ACC112 (cell line): ENCODE measurements at regions not wholly inside any gene's neighbourhood (a gene's known extent, or its start where the extent isn't known, plus 50 kb on each side); places are given as distances from the start of the nearest gene placed in this dataset.

Experiments
- H2AFZ ChIP-seq: fragments of 200-600 bp; sonication (generic); one replicate; pipeline ENCODE4 v1.6.0; 2017; ENCODE audit warnings: antibody characterized with exemption, low read length; ENCODE audit not compliant: unreplicated experiment
- H3K27ac ChIP-seq: fragments of 200-600 bp; sonication (generic); 2 replicates; pipeline ENCODE4 v1.5.1; 2014; ENCODE audit warnings: low read depth, mild to moderate bottlenecking, antibody characterized with exemption, low read length, moderate library complexity
- H3K27me3 ChIP-seq: fragments of 200-600 bp; sonication (generic); 2 replicates; pipeline ENCODE4 v1.6.1; 2014; ENCODE audit warnings: mild to moderate bottlenecking, antibody characterized with exemption, low read length, moderate library complexity, mixed read lengths; ENCODE audit not compliant: insufficient read depth
- H3K36me3 ChIP-seq: fragments of 200-600 bp; sonication (generic); 2 replicates; pipeline ENCODE4 v1.6.1; 2016; ENCODE audit warnings: mild to moderate bottlenecking, antibody characterized with exemption, low read length, moderate library complexity, mixed read lengths; ENCODE audit not compliant: insufficient read depth
- H3K4me1 ChIP-seq: fragments of 200-600 bp; sonication (generic); one replicate; pipeline ENCODE4 v1.6.1; 2016; ENCODE audit warnings: low read length, mixed read lengths; ENCODE audit not compliant: insufficient read depth, unreplicated experiment, control insufficient read depth
- H3K4me3 ChIP-seq: fragments of 200-600 bp; sonication (generic); 2 replicates; pipeline ENCODE4 v1.5.1; 2014; ENCODE audit warnings: mild to moderate bottlenecking, low read depth, low read length
- H3K79me2 ChIP-seq: fragments of 200-600 bp; sonication (generic); one replicate; pipeline ENCODE4 v1.6.0; 2016; ENCODE audit warnings: low read length; ENCODE audit not compliant: control insufficient read depth, unreplicated experiment, insufficient read depth

- Histone ChIP-seq H3K27ac (no peak overlapping the region), H3K27me3 (no peaks in the 10 kb centered on the region), H2AFZ (no peak overlapping the region), H3K4me1 (peaks cover 17% of the 10 kb centered on the region), H3K79me2 (no peaks in the 10 kb centered on the region), H3K36me3 (no peaks in the 10 kb centered on the region), H3K4me3 (no peak overlapping the region)
These were observed 489.0 kb downstream of the NTRK3 start for GRCh38 chr15:87767516-87767915.

- Histone ChIP-seq H3K36me3 (no peaks in the 10 kb centered on the region), H3K4me3 (no peak overlapping the region), H3K4me1 (peaks cover 31% of the 10 kb centered on the region), H3K27me3 (no peaks in the 10 kb centered on the region), H3K79me2 (no peaks in the 10 kb centered on the region), H2AFZ (peak overlapping the region; percentile 1), H3K27ac (peak overlapping the region; percentile 18; the same call in 1 of the 2 replicates)
These were observed 491.9 kb downstream of the NTRK3 start for GRCh38 chr15:87764461-87765240.

DNA sequence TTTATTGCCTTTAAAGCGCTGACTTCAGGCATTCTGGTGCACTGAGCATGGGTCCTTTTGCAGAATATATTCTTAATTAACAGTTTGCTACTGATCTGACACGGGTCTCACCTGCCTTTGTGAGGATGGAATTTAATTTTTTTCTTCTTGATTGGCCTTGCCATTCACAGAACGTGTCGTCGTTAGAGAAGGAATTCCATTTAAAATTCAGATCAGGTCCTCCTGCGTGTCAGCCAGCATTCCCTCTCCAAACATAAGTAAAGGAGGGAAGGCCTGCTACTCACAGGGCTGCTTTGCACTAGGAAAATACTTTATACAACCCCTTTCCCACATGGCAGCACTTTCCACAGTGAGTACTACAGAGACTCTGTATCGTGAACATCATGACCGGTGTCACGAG, 492.7 kb downstream of the NTRK3 start:
- Histone ChIP-seq H3K79me2 (no peaks in the 10 kb centered on the region), H3K36me3 (no peaks in the 10 kb centered on the region), H3K4me3 (no peak overlapping the region), H2AFZ (no peak overlapping the region), H3K27ac (no peak overlapping the region), H3K4me1 (peaks cover 31% of the 10 kb centered on the region), H3K27me3 (no peaks in the 10 kb centered on the region)

- H2AFZ ChIP-seq, result peak overlapping the region; percentile 61
- peak overlapping the region; percentile 33; the same call in 1 of the 2 replicates for H3K27ac ChIP-seq
These were observed 494.6 kb downstream of the NTRK3 start for GRCh38 chr15:87761736-87762509.

GRCh38 chr15:87760547-87761314, 495.8 kb downstream of the NTRK3 start:
- no peaks in the 10 kb centered on the region for H3K79me2 ChIP-seq
- H3K27ac ChIP-seq, result no peak overlapping the region
- no peaks in the 10 kb centered on the region for H3K27me3 ChIP-seq
- no peaks in the 10 kb centered on the region for H3K36me3 ChIP-seq
- no peak overlapping the region for H3K4me3 ChIP-seq
- H2AFZ ChIP-seq, result no peak overlapping the region
- H3K4me1 ChIP-seq, result peaks cover 31% of the 10 kb centered on the region

More at GRCh38 chr15:87761736-87762509, 494.6 kb downstream of the NTRK3 start:
- H3K4me3 ChIP-seq, result no peak overlapping the region
- no peaks in the 10 kb centered on the region for H3K36me3 ChIP-seq
- H3K4me1 ChIP-seq, result peaks cover 31% of the 10 kb centered on the region
- no peaks in the 10 kb centered on the region for H3K27me3 ChIP-seq
- no peaks in the 10 kb centered on the region for H3K79me2 ChIP-seq

DNA sequence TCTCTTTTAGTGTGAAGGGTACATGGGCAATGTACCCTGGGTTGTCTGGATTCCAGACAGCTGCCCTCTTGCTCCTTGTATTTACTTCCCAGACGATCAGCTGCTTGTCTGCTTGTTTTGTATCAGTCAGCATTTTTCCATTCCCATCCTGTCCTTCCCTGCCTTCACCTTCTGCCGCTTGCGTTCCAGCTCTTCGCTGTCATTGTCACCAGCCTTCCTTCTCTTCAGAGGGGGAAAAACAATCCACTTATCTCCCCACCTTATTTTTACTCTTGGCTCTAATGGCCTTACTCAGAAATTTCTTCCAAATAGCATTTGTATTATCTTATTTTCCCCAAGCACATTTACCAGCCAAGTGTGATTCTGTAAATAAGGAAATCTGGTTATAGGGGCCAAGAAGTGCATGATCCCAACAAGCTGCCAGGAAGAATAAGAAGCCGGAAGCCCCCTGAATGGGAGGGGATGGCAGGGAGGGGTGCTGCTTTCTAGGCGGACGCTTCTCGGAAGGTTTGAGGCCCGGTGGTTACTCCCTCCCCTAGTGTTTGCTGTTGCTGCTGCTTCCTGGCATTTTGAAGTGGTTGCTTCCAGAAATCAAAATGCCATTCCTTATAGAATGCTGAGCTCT, 497.6 kb downstream of the NTRK3 start:
- no peak overlapping the region for H3K27ac ChIP-seq
- no peak overlapping the region for H3K4me3 ChIP-seq
- no peak overlapping the region for H2AFZ ChIP-seq
- peaks cover 21% of the 10 kb centered on the region for H3K4me1 ChIP-seq
- H3K79me2 ChIP-seq, result no peaks in the 10 kb centered on the region
- H3K27me3 ChIP-seq, result no peaks in the 10 kb centered on the region
- H3K36me3 ChIP-seq, result no peaks in the 10 kb centered on the region

GRCh38 chr15:87757084-87757483, 499.5 kb downstream of the NTRK3 start:
- Histone ChIP-seq H3K4me1 (peaks cover 30% of the 10 kb centered on the region), H3K27me3 (no peaks in the 10 kb centered on the region), H3K79me2 (no peaks in the 10 kb centered on the region), H3K36me3 (no peaks in the 10 kb centered on the region), H3K27ac (no peak overlapping the region), H3K4me3 (no peak overlapping the region), H2AFZ (no peak overlapping the region)

DNA sequence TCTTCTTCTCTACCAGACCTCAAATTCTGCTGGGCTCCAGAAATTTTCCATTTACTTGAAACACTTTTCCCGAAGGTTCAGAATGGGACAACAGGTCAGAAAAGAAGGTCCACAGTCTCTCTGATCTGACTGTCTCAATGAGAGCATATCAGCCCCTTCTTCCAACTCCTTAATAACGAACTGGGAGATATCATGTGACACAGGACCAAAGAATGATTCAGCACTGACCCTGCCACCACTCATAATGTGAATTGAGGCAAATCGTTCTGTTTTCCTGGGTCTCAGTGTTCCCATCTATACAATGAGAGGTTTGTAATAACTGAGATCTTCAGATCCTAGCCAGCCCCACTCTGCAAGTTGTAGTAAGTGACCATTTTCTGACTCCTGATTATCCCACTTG, 500.5 kb downstream of the NTRK3 start:
- Histone ChIP-seq H3K4me1 (peaks cover 28% of the 10 kb centered on the region), H3K4me3 (no peak overlapping the region), H3K27ac (no peak overlapping the region), H2AFZ (no peak overlapping the region), H3K79me2 (no peaks in the 10 kb centered on the region), H3K36me3 (no peaks in the 10 kb centered on the region), H3K27me3 (no peaks in the 10 kb centered on the region)

DNA sequence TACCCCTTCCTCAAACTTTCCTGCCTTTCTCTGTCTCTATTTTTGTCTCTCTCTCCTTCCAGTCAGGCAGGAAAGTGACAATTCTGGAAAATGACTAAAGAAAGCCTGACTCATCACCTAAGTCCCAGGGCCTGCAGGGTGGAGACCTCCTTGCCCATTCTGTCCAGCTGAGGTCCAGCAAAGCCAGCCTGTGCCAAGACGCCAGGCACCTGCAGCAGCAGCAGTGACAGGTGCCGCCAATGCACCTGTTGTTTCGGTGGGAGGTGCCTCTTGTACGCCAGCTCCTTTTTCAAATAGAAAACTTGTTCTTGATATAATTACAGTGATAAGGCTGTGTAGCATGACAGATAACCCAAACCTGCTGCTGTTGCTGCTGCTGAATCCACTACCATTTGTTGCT, 501.3 kb downstream of the NTRK3 start:
- Histone ChIP-seq H2AFZ (no peak overlapping the region), H3K36me3 (no peaks in the 10 kb centered on the region), H3K27me3 (no peaks in the 10 kb centered on the region), H3K4me3 (no peak overlapping the region), H3K27ac (no peak overlapping the region), H3K79me2 (no peaks in the 10 kb centered on the region), H3K4me1 (peaks cover 28% of the 10 kb centered on the region)

- H3K27me3 ChIP-seq, result no peaks in the 10 kb centered on the region
- H3K4me1 ChIP-seq, result peaks cover 28% of the 10 kb centered on the region
- H3K36me3 ChIP-seq, result no peaks in the 10 kb centered on the region
- no peak overlapping the region for H2AFZ ChIP-seq
- peak overlapping the region; percentile 51; the same call in 1 of the 2 replicates for H3K27ac ChIP-seq
- no peak overlapping the region for H3K4me3 ChIP-seq
- no peaks in the 10 kb centered on the region for H3K79me2 ChIP-seq
These were observed 503.0 kb downstream of the NTRK3 start for GRCh38 chr15:87753539-87753938.
